ENCODE measurements at regions not wholly inside any gene's neighbourhood (a gene's known extent, or its start where the extent isn't known, plus 50 kb on each side); places are given as distances from the start of the nearest gene placed in this dataset.

DNA sequence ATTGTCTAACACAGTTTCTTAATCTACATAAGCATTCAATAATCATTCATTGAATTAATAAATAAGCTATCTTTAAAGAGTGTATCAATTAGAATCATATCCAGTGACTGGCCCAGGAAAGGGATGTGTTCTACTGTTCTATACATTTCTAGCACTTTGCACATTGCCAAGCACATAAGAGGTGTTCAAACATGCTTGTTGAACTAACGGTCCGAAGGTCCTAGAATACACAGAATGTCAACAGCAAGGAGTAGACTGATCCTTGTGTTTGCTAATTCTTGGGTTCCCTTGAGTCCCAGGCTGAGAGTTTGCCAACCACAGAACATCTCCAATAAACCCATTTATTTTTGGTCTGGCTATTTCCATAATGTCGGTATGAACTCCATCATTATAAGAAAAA lies 331.7 kb upstream of the DCC start:
- Histone ChIP-seq H3K27ac (no peak overlapping the region), H3K27me3 (no peaks in the 10 kb centered on the region)
- intact Hi-C loops (cut with DNase I) = no loop called here

DNA sequence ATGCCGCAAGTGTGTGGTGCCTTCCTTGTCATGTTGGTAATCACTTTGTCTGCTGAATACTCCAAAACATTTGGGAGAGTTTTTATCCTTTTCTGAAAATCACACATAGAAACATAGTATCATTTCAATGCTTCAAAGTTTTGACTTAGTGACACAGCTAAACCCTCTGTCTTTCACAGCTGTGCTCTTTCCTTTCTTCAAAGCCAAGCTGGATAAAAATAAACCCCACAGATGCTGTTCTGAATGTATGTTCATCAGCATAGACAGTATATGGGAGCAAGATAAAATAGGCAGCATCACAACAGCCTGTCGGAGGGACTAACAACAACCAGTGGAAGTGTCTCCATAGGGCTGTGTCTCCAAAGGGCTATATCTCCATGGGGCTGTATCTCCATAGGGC lies 331.3 kb upstream of the DCC start:
- H3K27me3 ChIP-seq = no peaks in the 10 kb centered on the region
- intact Hi-C loops (cut with DNase I) = no loop called here
- H3K4me1 ChIP-seq = no peaks in the 10 kb centered on the region
- no peak overlapping the region for H3K27ac ChIP-seq
- TF ChIP-seq, protein P1, sequence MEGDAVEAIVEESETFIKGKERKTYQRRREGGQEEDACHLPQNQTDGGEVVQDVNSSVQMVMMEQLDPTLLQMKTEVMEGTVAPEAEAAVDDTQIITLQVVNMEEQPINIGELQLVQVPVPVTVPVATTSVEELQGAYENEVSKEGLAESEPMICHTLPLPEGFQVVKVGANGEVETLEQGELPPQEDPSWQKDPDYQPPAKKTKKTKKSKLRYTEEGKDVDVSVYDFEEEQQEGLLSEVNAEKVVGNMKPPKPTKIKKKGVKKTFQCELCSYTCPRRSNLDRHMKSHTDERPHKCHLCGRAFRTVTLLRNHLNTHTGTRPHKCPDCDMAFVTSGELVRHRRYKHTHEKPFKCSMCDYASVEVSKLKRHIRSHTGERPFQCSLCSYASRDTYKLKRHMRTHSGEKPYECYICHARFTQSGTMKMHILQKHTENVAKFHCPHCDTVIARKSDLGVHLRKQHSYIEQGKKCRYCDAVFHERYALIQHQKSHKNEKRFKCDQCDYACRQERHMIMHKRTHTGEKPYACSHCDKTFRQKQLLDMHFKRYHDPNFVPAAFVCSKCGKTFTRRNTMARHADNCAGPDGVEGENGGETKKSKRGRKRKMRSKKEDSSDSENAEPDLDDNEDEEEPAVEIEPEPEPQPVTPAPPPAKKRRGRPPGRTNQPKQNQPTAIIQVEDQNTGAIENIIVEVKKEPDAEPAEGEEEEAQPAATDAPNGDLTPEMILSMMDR (IDR thresholded peaks at IDR 0.05) = no peak
- ATAC-seq (no peak), DNase-seq (no peak)
- no peaks in the 10 kb centered on the region for H3K36me3 ChIP-seq
- H3K4me3 ChIP-seq = no peak overlapping the region
- H3K9me3 ChIP-seq = no peaks in the 10 kb centered on the region

More for the DNA sequence above, 331.7 kb upstream of the DCC start:
- DNase-seq (no peak), ATAC-seq (no peak)
- H3K4me3 ChIP-seq = no peak overlapping the region
- no peaks in the 10 kb centered on the region for H3K4me1 ChIP-seq
- H3K9me3 ChIP-seq = no peaks in the 10 kb centered on the region
- TF ChIP-seq, protein P1 (IDR thresholded peaks at IDR 0.05) = no peak
- H3K36me3 ChIP-seq = no peaks in the 10 kb centered on the region

DNA sequence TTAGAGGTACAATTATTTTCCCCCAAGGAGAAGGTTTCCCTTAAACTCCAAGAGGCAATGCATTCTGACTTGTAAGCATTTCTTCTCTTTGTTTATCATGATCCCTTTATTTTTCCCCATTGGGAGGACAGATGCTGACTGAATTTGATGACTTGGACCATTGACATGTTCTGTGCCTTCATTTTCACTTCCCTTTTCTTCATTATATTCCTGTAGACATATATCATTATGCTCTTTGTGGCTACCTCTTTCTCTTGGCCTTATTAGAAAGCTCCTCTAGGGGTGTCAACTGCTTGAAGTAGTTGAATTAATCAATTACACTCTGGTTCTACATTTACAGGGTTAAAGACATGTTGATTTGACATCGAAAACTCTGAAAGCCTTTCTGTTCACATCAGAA lies 330.0 kb upstream of the DCC start:
- DNase-seq (no peak), ATAC-seq (no peak)
- TF ChIP-seq, protein P1 (IDR thresholded peaks at IDR 0.05) = no peak
- intact Hi-C loops (cut with DNase I) = no loop called here
- H3K36me3 ChIP-seq = no peaks in the 10 kb centered on the region
- no peak overlapping the region for H3K4me3 ChIP-seq
- H3K4me1 ChIP-seq = no peaks in the 10 kb centered on the region
- no peak overlapping the region for H3K27ac ChIP-seq
- H3K9me3 ChIP-seq = no peaks in the 10 kb centered on the region
- H3K27me3 ChIP-seq = no peaks in the 10 kb centered on the region

DNA sequence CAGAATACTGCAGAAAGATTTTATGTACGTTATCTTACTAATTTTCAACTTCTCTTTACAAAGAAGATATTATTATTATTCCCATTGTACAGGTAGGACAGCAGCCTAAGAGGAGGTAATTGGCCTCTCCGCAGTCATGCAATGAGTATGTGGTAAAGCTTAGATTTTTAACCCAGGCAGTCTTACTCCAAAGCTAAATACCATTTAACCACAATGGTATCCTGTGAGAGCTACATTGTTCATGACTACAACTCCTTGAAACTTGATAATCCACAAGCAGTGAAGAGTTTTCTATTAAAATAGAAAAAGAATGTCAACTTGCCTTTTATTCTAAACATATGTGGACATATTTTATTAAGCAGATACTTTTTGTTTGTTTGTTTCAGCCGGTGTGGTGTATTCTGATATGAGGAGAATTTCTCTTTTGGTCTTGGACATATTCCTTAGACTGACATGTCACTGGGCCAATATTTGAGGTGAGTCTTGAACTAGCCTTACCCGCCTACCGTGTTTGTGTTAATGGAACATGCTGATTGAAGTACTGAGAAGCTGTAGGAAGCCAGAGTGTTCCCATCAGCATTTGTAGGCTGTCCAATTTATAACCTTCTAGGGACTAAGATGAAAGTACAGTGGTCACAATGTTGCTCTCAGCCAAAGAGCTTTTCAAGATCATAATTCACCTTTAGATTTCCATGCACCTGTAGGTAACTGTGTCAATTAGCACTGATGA lies 293.9 kb upstream of the DCC start:
- H3K36me3 ChIP-seq = no peaks in the 10 kb centered on the region
- intact Hi-C loops (cut with DNase I) = no loop called here
- H3K4me1 ChIP-seq = no peaks in the 10 kb centered on the region
- no peaks in the 10 kb centered on the region for H3K9me3 ChIP-seq
- H3K27ac ChIP-seq = no peak overlapping the region
- TF ChIP-seq, protein P1 (IDR thresholded peaks at IDR 0.05) = no peak
- no peaks in the 10 kb centered on the region for H3K27me3 ChIP-seq
- no peak overlapping the region for H3K4me3 ChIP-seq
- DNase-seq (no peak), ATAC-seq (no peak)

DNA sequence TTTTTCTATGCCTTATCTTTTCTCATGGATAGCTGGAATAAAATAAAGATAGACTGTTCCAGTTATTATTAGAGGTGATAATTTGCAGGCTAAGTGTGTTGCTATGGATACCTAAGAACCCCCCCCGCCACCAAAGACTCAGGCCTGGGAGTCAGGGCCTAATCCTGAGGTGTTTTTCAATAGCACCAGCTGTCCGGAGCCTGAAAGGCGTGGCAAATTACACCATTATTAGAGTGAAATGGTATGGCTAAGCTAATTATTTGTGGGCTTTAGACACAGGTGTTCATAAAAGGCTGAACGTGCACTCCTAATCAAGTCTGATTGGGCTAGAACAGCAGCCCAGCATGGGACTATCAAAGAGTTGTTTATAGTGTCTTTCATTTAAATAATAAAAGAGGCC lies 293.2 kb upstream of the DCC start:
- no peak for DNase-seq
- no peaks in the 10 kb centered on the region for H3K27me3 ChIP-seq
- no peak for ATAC-seq
- H3K9me3 ChIP-seq = no peaks in the 10 kb centered on the region
- H3K27ac ChIP-seq = no peak overlapping the region
- no peak overlapping the region for H3K4me3 ChIP-seq
- TF ChIP-seq, protein P1 (IDR thresholded peaks at IDR 0.05) = no peak
- no peaks in the 10 kb centered on the region for H3K36me3 ChIP-seq
- H3K4me1 ChIP-seq = no peaks in the 10 kb centered on the region
- intact Hi-C loops (cut with DNase I) = no loop called here
